NCI-H146 treated with DMSO at 0.1 percent for 48 hours (cell line): ENCODE measurements at regions not wholly inside any gene's neighbourhood (a gene's known extent, or its start where the extent isn't known, plus 50 kb on each side); places are given as distances from the start of the nearest gene placed in this dataset.
"Not testable (repeated sequence)": the region's sequence is repeated elsewhere in the genome, so short reads cannot be mapped to it uniquely, and the experiment has no call there.

Experiments
- DNase-seq: peaks from one replicate; lab custom pipeline; 2025; ENCODE audit not compliant: unreplicated experiment; lab: John Stamatoyannopoulos, UW

GRCh38 chr3:20307383-20307782 is 121.4 kb upstream of the SGO1 start:
- DNase-seq, result no peak

- no peak for DNase-seq
Observed at GRCh38 chr3:20305647-20306046, 119.6 kb upstream of the SGO1 start.

DNA sequence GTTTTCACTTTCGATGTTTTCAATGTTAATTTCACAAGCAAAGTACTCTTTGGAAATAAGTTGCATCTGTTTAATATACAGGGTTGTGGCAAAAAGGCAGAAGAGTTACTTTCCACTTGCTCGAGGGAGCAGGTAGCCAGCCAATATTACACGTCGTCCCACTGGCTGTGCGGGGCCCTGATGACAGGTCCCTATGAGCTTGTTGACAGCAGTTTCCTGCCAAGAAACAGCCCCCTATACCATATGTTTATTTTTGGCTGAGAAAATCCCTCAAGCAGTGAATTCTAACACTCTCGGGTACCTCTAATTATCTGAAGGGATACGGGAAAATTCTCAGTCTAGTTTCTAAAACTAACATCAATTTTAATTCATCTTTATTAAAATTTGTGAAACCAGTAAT is 116.8 kb upstream of the SGO1 start:
- DNase-seq, result no peak

- no peak for DNase-seq
Observed at GRCh38 chr3:20288050-20288449, 102.0 kb upstream of the SGO1 start.

DNA sequence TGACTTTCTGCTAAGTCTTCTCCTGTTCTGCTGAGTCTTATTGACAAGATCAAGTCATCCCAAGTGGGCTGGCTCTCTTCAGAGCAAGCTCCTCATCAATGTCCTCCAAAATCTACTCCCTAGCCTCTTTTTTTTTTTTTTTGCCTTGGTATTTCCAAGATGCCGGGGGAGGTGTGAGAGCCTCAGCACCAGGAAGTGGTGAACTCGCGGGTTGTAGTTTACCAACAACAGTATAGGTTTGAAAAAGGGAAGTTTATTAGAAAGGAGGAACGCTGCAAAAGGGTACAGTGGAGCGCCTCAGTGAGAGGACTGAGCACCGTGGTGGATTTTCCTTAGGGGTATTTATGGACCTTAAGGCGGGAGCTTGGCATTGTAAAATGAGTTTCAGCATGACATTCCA is 94.3 kb upstream of the SGO1 start:
- no peak for DNase-seq

GRCh38 chr3:20265977-20266376 is 80.0 kb upstream of the SGO1 start:
- DNase-seq, result not testable (repeated sequence)

- no peak for DNase-seq
Observed at GRCh38 chr3:20264900-20265567, 79.0 kb upstream of the SGO1 start.

DNA sequence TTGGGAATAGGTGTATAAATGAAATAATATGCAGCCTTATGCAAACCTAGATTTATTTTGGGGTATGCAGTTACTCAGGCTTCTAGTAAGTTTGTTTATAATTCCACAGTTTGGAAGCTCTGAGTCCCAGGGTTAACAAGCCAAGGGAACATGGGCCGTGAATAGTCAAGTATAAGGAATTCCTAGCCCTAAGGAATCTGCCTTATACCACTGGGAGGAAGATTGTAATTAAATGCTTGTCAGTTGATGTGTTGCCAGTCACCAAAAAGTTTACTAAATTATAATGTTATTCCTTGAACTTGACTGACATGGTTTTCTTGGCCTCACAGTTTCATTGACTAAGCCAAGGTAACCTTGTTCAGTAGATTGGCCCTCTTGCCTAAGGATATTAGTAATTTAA is 72.4 kb upstream of the SGO1 start:
- no peak for DNase-seq

- no peak for DNase-seq
Observed at GRCh38 chr3:20256144-20256543, 70.1 kb upstream of the SGO1 start.

GRCh38 chr3:20254268-20255117 is 68.5 kb upstream of the SGO1 start:
- no peak for DNase-seq

DNA sequence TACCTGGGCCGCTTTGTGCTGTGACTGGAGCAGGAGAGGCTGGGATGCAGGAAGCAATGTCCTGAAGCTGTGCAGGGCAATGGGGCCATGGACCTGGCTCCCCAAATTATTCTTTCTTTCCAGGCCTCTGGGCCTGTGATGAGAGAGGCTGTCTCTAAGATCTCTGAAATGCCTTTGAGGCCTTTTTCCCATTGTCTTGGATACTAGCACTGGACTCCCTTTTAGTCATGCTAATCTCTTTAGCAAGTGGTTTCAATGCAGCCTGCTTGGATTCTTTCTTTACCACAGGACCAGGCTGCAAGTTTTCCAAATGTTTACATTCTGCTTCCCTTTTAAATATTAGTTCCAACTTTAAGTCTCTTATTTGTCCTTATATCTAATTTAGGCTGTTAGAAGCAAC is 64.8 kb upstream of the SGO1 start:
- no peak for DNase-seq

DNA sequence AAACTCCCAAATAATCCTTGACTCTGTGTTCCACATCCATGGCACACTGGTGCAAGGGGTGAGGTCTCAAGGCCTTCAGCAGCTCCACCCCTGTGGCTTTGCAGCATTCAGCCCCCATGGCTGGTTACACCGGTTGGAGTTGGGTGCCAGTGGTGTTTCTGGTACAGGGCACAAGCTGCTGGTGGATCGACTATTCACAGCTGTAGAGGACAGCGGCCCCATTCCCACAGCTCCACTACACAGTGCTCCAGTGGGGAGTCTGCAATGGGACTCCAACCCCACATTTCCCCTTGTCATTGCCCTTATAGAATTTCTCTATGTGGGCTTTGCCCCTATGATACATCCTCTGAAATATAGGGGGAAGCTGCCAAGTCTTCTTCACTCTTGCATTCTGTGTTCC is 64.3 kb upstream of the SGO1 start:
- DNase-seq, result no peak

- no peak for DNase-seq
Observed at GRCh38 chr3:20246662-20247061, 60.7 kb upstream of the SGO1 start.

DNA sequence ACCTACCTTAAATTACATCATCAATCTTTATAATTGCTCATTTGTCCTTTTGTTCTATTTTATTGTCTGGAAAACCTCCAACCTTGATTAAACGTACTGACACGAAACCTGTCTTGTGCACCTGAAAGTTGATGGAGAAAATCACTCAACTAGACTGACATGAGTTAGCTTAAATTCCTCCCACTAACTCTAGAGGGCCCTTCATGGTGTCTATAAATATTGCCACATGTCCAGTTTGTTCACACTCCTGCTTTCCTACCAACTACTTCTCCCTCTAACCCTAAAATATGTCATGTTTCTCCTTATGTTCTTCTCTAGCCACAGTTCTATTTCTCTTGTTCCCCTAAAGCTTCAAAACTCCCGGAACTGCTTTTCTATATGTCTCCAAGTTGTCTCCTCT is 59.8 kb upstream of the SGO1 start:
- DNase-seq, result no peak

DNA sequence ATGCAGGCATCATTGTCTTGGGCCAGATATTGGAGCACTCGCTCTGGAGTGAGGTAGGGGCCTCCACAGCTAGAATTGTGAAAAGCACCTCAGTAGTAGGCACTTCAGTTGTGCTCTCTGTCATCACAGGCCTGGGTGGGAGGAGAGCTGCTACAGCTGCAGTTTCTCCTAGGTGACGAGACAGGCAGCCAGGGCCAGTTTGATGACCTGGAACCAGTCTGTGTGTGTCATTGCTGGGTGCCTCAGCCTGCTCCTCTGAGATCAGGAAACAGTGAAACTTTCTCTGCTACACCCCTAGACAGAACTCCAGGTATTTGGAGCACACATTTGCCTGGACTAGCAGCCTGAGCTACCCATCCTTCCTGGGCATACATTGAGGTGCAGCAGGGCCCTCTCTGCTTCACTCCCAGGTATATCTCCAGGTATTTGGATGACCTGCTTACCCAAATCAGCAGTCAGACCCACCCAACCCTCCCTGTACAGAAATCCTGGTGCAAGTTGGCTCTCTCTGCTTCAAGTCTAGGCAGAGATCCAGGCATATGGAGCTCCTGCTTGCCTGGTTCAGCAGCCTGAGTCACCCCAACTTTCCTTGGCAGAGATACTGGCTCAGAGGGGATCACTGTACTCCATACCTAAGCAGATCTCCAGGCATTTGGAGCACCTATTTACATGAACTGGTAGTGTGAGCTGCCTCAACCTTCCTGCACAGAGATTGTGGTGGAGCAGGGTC is 54.3 kb upstream of the SGO1 start:
- no peak for DNase-seq

DNA sequence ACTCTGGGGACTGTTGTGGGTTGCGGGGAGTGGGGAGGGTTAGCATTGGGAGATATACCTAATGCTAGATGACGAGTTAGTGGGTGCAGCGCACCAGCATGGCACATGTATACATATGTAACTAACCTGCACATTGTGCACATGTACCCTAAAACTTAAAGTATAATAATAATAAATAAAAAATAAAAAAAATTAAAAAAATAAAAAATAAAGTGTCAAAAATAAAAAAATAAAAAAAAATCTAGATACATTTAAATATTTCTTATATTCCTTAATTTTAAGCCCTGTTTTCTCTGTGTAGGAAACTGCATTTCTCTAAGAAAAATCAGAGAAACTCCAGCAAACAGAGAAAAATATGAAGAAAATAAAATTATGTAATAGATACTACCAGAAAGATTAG is 52.2 kb upstream of the SGO1 start:
- not testable (repeated sequence) for DNase-seq

- no peak for DNase-seq
Observed at GRCh38 chr3:20236603-20237002, 50.6 kb upstream of the SGO1 start.
